GM21619 (cell line): ENCODE measurements at regions not wholly inside any gene's neighbourhood (a gene's known extent, or its start where the extent isn't known, plus 50 kb on each side); places are given as distances from the start of the nearest gene placed in this dataset.
A peak's percentile ranks its signal among the peaks of the same experiment; 100 is the strongest.
"Not testable (repeated sequence)": the region's sequence is repeated elsewhere in the genome, so short reads cannot be mapped to it uniquely, and the experiment has no call there.

Experiments
- ATAC-seq: cut with Tn5 transposase; IDR thresholded peaks from one replicate; pipeline ENCODE4 v1.9.1; 2021; ENCODE audit not compliant: unreplicated experiment

DNA sequence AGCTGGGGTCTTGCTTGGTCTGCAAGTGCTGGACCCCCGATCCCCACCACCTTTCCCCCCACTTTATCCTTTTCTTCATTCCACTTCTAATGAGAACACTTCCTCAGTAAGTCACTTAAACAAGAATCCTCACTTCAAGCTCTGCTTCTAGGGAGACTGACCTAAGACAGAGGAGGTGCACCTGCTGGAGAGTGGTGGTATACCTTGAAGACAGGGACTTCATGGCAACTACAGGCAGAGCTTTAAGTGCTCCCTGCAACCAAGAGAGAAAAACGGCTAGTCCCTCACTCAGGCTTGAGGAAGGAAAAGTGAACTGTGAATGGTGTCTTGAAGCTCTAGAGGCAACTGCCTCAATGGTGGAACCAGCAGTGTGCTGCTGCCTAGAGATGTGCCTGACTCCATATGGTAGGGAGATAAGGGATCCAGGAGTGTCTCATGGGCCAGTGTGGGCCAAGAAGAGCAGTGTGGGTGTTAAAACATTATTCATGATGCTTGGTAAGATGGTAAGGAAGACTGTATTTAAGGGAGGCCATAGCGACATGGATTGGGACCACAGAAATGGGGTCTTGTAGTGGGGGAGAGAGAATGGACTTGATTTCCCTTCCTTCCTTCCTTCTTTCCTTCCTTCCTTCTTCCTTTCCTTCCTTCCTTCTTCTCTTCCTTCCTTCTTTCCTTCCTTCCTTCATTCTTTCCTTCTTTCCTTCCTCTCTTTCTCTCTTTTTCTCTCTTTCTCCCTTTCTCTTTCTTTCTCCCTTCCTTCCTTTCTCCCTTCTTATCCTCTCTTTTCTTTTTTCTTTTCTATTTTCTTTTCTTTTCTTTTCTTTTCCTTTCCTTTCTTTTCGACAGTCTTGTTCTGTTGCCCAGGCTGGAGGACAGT, 96.2 kb upstream of the NAP1L1 start:
- no peak for ATAC-seq

DNA sequence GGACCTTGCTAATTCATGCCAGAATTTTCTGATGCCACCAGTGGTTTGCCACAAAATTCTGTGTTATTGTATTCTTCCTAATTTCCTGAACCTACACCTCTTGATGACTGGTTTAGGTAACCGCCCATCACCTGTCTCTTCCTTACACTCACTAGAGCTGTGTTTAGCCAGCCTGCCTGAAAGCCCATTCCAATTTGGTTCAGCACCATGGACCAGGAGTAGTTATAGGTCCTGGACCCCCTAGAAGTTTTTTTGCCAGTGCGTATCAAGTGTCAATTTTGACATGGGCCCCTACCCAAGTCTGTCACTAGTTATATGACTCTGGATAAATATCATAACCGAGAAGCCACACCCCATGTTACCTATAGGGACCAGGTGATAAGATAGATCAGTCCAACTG, 94.0 kb upstream of the NAP1L1 start:
- no peak for ATAC-seq

DNA sequence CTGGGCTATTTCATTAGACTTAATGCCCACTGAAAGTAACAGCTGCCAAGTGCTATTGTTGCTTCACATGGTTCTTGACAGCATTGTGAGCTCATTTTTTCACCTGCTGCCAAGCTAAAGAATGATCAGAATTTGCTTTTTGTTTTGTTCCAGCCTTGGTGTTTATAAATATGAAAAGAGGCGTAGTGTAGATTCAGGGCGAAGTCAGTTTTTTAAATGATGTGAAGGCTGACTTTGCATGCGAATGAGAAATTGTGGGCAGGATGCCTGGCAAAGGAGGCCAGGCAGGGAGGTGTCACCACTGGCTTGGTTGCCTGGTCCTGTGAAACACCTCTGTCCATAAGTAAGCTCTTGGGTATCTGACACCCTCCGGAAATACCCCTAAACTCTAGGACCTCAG, 93.3 kb upstream of the NAP1L1 start:
- ATAC-seq: no peak

DNA sequence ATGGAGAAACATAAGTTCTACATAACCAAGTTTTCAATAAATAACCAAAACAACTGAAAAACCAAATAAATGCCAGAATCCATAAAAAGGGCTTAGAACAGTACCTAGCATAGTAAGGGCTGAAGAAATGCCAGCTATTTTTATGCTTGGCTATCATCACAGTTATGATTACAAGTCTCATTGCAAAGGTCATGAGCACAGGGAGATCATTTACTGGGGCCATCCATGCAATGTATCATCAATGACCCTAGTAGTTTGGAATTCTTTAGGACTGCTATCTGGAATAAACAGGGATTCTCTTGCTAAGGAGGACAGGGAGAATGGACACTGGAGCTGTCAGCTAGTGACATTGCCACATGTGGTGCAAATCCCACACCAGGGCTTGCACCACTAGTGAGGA, 92.5 kb upstream of the NAP1L1 start:
- no peak for ATAC-seq

DNA sequence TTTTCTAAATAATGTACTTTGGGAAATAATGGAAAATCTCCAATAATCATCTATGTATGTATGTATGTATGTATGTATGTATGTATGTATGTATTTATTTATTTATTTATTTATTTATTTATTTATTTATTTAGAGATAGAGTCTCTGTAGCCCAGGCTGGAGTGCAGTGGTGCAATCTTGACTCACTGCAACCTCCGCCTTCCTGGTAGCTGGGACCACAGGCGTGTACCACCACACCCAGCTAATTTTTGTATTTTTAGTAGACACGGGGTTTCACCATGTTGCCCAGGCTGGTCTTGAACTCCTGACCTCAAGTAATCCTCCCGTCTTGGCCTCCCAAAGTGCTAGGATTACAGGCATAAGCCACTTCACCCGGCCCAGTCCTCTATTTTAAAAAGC, 91.5 kb upstream of the NAP1L1 start:
- ATAC-seq: not testable (repeated sequence)

DNA sequence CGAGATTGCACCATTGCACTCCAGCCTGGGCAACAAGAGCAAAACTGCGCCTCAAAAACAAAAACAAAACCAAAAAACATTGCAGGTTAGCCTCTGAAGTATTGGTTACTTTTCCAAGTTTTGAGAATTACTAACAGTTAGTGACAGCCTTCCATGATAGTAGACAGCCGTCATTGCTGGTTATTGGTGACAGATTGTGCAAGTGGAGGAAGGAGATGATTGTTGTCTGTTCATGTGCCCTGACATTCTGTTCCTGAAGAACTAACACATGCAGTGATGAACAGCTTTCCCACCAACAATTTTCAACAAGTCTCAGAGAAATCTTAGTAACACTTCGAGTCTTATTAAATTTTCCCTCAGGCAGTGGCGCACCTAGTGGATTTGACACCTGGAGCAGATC, 89.3 kb upstream of the NAP1L1 start:
- ATAC-seq: no peak

DNA sequence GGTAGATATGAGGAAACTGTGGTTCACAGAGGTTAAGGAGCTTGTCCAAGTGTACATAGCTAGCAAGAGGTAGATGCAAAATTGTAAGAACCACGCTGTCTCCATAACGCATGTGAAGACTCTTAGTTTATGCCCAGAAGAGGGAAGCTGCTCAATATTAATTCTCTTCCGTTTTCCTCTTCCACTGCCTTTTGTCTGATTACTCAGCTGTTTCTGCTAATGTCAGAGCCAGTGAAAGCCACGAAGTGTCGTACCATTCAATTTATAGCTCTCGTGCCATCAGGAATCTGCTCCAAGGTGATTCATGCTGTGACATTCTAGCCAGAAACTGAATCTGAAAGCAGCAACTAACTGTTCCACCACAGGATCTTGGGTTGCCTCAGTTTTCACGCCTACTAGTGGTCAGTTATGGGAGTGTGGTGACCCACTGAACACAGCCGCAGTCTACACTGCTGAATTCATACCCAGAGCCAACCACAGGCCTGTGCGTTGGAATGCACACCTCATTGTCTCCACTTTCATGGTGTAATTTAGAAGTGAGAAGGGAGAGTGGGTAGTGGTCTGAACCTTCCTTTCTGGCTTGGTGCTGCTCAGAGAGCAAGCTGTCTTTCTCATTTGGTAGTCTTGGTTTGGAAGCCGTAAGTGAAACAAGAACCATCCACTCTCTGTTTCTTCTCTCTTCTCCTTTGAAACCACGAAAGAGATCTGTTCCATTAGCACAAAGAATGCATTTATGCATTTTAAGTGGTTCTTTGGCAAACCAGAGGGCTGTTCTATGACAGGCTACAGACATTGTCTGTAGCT, 74.2 kb upstream of the NAP1L1 start:
- ATAC-seq: peak; percentile 97

DNA sequence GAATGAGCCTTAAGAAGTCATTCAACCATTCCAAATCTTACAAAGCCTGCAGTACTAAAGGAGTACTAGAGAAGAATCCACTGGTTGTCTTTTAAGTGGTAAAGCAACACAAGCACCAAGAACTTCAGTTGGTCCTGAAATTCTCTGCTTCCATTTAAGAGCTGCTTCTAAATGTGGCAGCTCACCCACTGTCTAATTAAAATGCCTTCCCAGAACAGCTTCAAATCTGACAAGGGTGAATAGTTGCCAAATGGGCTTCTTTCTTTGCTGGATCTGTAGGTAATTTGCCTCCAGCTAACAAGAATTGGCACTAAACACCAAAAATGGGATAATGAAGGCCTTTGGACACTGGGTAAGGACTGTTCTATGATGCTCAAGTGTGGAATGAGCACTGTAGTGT, 72.2 kb upstream of the NAP1L1 start:
- ATAC-seq: no peak

DNA sequence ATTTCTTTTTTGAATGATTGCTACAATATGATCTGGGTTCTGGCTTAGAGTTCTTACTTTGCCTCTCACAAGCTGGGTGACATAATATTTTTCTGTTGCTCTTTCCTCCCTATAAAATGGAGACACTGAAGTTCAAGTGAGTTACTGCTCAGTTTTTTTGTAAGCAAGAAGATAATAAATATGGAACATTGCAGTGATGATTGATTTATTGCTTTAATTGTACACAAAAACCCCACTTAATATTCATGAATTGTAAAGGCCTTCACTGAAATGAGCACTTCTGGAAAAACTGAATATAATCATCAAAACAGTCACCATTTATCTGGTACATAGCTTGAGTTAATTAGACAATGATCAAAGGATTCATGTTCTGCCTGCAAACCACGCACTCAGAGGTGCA, 71.8 kb upstream of the NAP1L1 start:
- no peak for ATAC-seq

DNA sequence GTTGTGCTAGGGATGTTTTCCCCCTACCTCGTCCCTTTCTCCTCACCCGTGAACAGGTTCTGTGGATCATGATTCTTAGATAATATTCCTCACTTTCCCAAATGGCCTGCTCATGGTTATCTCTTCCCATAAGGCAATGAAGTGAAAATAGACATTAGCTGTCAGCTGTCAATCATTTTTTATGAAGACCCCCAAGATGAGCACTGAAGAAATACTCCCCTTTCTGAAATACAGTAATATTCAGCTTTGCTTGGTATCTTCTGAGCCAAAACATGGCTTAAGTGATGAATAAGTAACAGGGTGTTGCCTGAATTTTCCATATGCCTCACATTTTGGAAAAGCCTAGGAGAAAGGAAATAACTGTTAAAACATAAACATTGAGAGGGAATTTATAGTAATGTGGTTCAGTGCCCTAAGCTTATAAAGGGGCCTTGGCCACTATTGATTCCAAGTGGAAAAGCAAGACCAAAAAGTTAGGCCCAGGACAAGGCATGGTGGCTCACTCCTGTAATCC, 70.7 kb upstream of the NAP1L1 start:
- no peak for ATAC-seq

DNA sequence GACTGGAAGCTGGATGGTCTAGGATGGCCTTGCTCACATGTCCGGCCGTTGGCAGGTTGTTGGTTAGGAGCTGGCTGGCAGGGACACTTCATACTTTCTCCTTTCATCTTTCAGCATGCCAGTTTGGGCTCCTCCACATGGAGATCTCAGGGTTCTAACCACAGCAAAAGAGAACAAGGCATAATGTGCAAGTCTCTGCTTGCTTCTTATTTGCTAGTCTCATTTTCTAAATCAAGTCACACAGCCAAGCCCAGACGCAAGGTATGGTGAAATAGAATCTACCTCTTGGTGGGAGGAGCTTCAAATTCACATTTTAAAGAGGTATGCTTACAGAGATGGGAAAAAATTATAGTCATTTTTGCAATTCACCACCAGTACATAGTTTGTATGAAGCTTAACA, 69.1 kb upstream of the NAP1L1 start:
- ATAC-seq: no peak

DNA sequence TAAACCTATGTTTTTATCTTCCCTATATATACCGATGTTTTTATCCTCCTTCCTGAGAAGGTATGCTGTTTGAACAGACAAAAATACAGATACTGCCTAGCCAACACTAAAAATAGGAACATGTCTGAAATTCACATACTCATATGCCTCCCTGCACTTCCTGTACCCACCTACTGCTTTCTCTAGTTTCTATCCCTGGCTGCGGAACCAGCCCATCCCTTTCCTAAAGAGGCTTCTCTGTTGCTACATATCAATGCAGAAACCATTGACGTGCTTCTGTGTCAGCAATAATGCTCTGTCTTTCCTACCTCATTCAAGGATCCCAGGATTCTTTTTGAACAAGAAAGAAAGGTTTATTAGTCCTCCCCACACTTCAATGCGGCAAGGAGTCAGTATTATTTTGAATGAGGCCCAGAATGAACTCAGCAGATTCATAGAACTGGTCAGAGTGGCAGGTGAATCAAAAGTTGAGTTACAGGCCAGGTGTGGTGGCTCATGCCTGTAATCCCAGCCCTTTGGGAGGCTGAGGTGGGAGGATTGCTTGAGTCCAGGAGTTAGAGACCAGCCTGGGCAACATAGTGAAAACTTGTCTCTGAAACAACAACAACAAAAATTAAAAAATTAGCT, 67.8 kb upstream of the NAP1L1 start:
- ATAC-seq: peak; percentile 84

DNA sequence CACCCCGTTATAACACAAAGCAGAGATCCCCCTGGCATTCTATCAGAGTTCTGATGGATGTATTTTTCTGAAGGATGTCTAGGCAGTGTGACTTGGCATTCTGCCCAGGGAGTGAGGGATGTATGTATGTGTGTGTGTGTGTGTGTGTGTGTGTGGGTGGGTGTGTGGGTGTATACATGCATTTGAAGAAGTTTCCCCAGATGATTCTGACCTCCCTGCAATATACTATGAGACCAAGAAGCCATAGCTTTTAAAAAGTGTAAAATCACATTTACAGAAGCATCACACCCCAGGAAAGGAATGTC, 59.7 kb upstream of the NAP1L1 start:
- no peak for ATAC-seq

DNA sequence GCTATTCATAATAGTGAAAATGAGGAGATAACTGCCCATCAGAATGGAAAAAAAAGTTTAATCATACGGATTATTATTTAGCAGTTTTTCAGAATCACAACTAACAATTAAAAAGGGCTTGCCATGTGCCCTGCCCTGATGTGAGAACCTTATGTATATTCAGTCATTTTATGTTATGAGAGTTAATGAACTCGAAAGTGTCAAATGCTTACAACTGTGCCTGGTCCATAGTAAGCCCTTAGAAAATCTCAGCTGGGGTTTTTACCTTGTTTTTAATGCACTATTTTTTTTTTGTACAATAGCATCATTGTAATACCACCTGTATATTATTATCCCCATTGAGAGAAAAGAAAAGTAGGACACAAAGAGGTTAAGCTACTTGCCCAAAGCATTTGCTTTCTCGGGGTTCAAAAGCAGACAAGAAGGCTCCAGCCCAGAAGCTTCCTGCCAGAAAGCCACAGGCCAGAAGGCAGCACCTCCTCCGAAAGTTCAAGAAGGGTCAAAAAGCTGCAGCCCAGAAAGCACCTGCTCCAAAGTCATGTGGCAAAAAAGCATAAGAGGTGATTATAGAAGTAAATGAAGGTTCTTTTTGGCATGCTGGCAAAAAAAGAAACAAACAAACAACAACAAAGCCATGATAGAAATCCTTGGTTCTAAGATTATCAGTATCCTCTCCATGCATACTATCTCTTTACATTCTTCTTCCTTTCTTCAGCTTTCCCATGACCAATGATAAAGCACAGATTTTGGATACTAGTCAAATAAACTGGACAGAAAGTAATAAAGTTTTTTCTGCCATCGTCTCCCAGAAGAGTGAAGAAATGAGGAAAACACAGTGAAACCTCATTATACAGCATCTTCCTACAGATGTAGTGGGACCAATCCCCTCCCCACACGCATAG, 59.1 kb upstream of the NAP1L1 start:
- peak; percentile 98 for ATAC-seq

DNA sequence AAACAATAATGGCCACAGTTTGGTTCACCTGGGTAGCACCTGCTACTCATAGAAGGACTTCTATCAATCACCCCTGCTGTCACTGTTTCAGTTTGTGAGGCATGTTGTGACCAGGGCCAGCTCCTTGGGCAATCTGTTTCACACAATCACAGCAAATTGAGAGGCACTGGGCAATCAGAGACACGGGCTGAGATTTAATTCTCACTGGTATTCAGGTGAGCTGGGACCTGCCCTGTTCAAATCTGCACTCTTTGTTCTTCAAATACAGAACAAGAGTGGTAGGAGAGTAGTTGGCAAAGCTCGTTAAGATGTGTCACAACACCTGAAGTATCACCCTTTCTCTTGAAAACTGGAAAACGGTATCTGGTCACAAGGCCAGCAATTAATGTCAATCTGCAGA, 57.8 kb upstream of the NAP1L1 start:
- ATAC-seq: no peak

DNA sequence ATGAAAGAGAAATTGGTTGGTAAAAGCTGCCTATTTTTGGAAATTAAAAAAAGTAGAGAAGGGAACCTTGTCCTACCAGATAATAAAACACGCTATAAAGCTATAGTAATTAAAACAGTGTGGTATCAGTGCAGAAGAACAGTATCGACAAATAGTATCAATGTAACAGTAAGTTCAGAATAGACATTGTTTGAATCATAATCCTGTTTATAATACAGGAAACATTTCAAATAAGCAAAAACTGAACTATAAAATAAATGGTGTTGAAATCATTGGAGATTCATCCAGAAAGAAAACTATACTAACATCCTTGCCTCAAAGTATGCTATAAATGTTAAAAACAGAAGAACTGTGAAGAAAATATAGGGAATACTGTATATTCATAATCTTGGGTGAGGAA, 54.2 kb upstream of the NAP1L1 start:
- no peak for ATAC-seq

DNA sequence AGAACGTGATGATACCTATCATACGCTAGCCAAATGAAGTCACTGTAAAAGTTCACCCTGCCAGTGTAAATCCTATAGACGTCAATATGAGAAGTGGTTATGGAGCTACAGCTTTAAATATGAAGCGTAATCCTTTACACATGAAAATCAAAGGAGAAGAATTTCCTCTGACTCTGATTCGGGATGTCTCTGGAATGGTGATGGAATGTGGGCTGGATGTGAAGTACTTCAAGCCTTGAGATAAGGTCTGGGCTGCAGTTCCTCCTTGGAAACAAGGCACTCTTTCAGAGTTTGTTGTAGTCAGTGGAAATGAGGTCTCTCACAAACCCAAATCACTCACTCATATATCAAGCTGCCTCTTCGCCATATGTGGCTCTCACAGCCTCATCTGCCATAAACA, 53.1 kb upstream of the NAP1L1 start:
- no peak for ATAC-seq

DNA sequence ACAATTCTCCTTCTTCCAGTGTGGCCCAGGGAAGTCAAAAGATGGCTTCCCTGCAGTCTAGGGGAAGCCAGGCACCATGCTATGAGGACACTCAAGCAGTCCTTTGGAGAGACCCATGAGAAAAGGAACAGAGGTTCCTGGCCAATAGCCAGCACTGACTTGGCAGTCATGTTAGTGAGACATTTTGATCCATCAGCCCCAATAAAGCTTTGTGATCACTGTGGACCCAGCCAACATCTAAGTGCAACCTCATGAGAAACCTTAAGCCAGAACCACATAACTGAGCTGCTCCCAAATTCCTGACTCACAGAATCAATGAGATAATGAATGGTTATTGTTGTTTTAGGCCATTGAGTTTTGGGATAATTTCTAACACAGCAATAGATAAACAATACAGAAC, 51.0 kb upstream of the NAP1L1 start:
- no peak for ATAC-seq
